IMR-90 (cell line): ENCODE measurements at regions not wholly inside any gene's neighbourhood (a gene's known extent, or its start where the extent isn't known, plus 50 kb on each side); places are given as distances from the start of the nearest gene placed in this dataset.

Experiments
- ATAC-seq: fragments of 200-7000 bp; cut with Tn5 transposase; 2 replicates; pipeline ENCODE4 v1.9.1; 2020; ENCODE audit warnings: low read depth, mild to moderate bottlenecking, moderate library complexity
- BruUV-seq: library from RNA; stranded (reverse); fragments of 400-500 nt; replicated peaks from 2 replicates; lab custom pipeline; 2021; lab: Mats Ljungman, UMichigan
- CTCF ChIA-PET: fragments of 300-600 bp; formaldehyde crosslinking; extraction: SDS; loops from one replicate; lab custom pipeline; 2021; ENCODE audit warnings: antibody characterized with exemption; lab: Yijun Ruan, JAX
- POLR2A ChIA-PET: fragments of 300-600 bp; sonication (Branson Sonifier 250); formaldehyde crosslinking; loops from one replicate; lab custom pipeline; 2022; ENCODE audit warnings: antibody characterized with exemption; ENCODE audit not compliant: unreplicated experiment; lab: Charles Lee
- DNase-seq: peaks from one replicate; pipeline ENCODE4 v3.0.0; 2013
- H2AFZ ChIP-seq: replicated peaks from 2 replicates; pipeline ENCODE3; 2013; ENCODE audit warnings: low read length, mild to moderate bottlenecking; ENCODE audit not compliant: poor library complexity
- H2AK5ac ChIP-seq: 2 replicates; pipeline ENCODE4 v1.6.1; 2013; ENCODE audit warnings: low read depth, low read length, inconsistent platforms
- H2AK9ac ChIP-seq: replicated peaks from 2 replicates; pipeline ENCODE3; 2013; ENCODE audit warnings: mild to moderate bottlenecking, low read depth, low read length, moderate library complexity; ENCODE audit not compliant: poor library complexity
- H2BK120ac ChIP-seq: 2 replicates; pipeline ENCODE4 v1.6.1; 2013; ENCODE audit warnings: low read depth, low read length, inconsistent platforms
- H2BK15ac ChIP-seq: 3 replicates; pipeline ENCODE4 v1.6.1; 2013; ENCODE audit warnings: low read depth, low read length, inconsistent platforms
- H2BK20ac ChIP-seq: 2 replicates; pipeline ENCODE4 v1.6.1; 2013; ENCODE audit warnings: low read depth, mild to moderate bottlenecking, inconsistent platforms, low read length, moderate library complexity
- H2BK5ac ChIP-seq: 2 replicates; pipeline ENCODE4 v1.6.1; 2013; ENCODE audit warnings: mild to moderate bottlenecking, low read depth, low read length, inconsistent platforms; ENCODE audit not compliant: poor library complexity, severe bottlenecking
- H3K14ac ChIP-seq: replicated peaks from 2 replicates; pipeline ENCODE4 v1.6.1; 2013; ENCODE audit warnings: low read depth, low read length, inconsistent platforms
- H3K18ac ChIP-seq: 2 replicates; pipeline ENCODE4 v1.6.1; 2013; ENCODE audit warnings: low read depth, low read length, control low read depth
- H3K23ac ChIP-seq: 2 replicates; pipeline ENCODE4 v1.6.1; 2013; ENCODE audit warnings: low read depth, low read length, inconsistent platforms
- H3K27ac ChIP-seq: 2 replicates; pipeline ENCODE4 v1.5.1; 2013; ENCODE audit warnings: mild to moderate bottlenecking, control low read depth, low read length; ENCODE audit not compliant: insufficient read depth
- H3K27me3 ChIP-seq: 2 replicates; pipeline ENCODE4 v1.6.1; 2013; ENCODE audit warnings: low read length; ENCODE audit not compliant: control insufficient read depth, insufficient read depth
- H3K36me3 ChIP-seq: 2 replicates; pipeline ENCODE4 v1.6.1; 2013; ENCODE audit warnings: low read length, mixed read lengths; ENCODE audit not compliant: control insufficient read depth, insufficient read depth
- H3K4ac ChIP-seq: 2 replicates; pipeline ENCODE4 v1.6.1; 2013; ENCODE audit warnings: low read depth, low read length, inconsistent platforms
- H3K4me1 ChIP-seq: 2 replicates; pipeline ENCODE4 v1.6.1; 2013; ENCODE audit warnings: low read length, mixed read lengths; ENCODE audit not compliant: control insufficient read depth, insufficient read depth
- H3K4me2 ChIP-seq: 2 replicates; pipeline ENCODE4 v1.6.1; 2013; ENCODE audit warnings: low read depth, mild to moderate bottlenecking, control low read depth, low read length, moderate library complexity
- H3K4me3 ChIP-seq: 2 replicates; pipeline ENCODE4 v1.5.1; 2013; ENCODE audit warnings: low read depth, mild to moderate bottlenecking, control low read depth, low read length, moderate library complexity; ENCODE audit not compliant: insufficient read depth
- H3K56ac ChIP-seq: 2 replicates; pipeline ENCODE4 v1.6.1; 2013; ENCODE audit warnings: low read length, inconsistent platforms; ENCODE audit not compliant: insufficient read depth; ENCODE audit errors: extremely low read depth
- H3K79me1 ChIP-seq, 2 experiments: 2 replicates each; pipeline ENCODE4 v1.6.1; 2013; ENCODE audit warnings: low read length in 2 of 2, inconsistent platforms in 1 of 2, low read depth in 1 of 2
- H3K9ac ChIP-seq: 2 replicates; pipeline ENCODE4 v1.6.1; 2013; ENCODE audit warnings: low read depth, low read length, control low read depth
- H3K9me1 ChIP-seq: 2 replicates; pipeline ENCODE4 v1.6.1; 2013; ENCODE audit warnings: low read length, inconsistent platforms; ENCODE audit not compliant: insufficient read depth
- H3K9me3 ChIP-seq: 2 replicates; pipeline ENCODE4 v1.6.1; 2013; ENCODE audit warnings: low read length; ENCODE audit not compliant: control insufficient read depth, insufficient read depth
- H4K20me1 ChIP-seq: 2 replicates; pipeline ENCODE4 v1.6.1; 2013; ENCODE audit warnings: low read length, inconsistent platforms; ENCODE audit not compliant: insufficient read depth
- H4K5ac ChIP-seq: 2 replicates; pipeline ENCODE4 v1.6.1; 2013; ENCODE audit warnings: mild to moderate bottlenecking, low read depth, low read length, control low read depth
- H4K8ac ChIP-seq, 2 experiments: 2 replicates each; pipeline ENCODE4 v1.6.1; 2013; ENCODE audit warnings: low read depth in 2 of 2, low read length in 2 of 2, control low read depth in 1 of 2, inconsistent platforms in 1 of 2
- H4K91ac ChIP-seq: 2 replicates; pipeline ENCODE4 v1.6.1; 2013; ENCODE audit warnings: low read depth, low read length, inconsistent platforms; ENCODE audit not compliant: insufficient read depth
- CEBPB ChIP-seq: IDR thresholded peaks from 2 replicates; pipeline ENCODE4 v1.6.1; 2012; ENCODE audit warnings: low read depth, low read length, improper control_type of control experiment
- NFE2L2 ChIP-seq: fragments of 150-350 bp; IDR thresholded peaks from 2 replicates; pipeline ENCODE4 v1.6.1; 2016; ENCODE audit warnings: low read depth, mild to moderate bottlenecking, low read length
- WGBS, 2 experiments: methylation state at CpG; one replicate each; pipeline versions ENCODE4 v1.1.5 to v1.1.7; 2013; ENCODE audit warnings: missing lambda C conversion rate in 2 of 2; ENCODE audit not compliant: insufficient read length in 1 of 2; ENCODE audit errors: extremely low coverage in 2 of 2; 5-methylcytosine and 5-hydroxymethylcytosine counted together
- dilution Hi-C: fragments of 300-500 bp; cut with HindIII; formaldehyde crosslinking; loops from one replicate; pipeline ENCODE4 v1.14.3; 2018; ENCODE audit warnings: low sequenced_read_pairs; ENCODE audit not compliant: unreplicated experiment
- in situ Hi-C: fragments of 300-500 bp; cut with MboI; formaldehyde crosslinking; loops from 3 replicates; pipeline ENCODE4 v1.14.3; 2019; ENCODE audit warnings: low sequenced_read_pairs, inconsistent platforms, mixed read lengths
- intact Hi-C: fragments of 100-400 bp; cut with micrococcal nuclease; formaldehyde crosslinking; loops from 2 replicates; pipeline ENCODE4 v1.10.0; 2022

GRCh38 chr7:13633857-13634256 lies 355.6 kb downstream of the ETV1 start:
- ATAC-seq (no peak), DNase-seq (peak; percentile 60)
- no TSS peak for BruUV-seq
- Histone ChIP-seq H2AFZ (no peak overlapping the region), H2AK5ac (no peak overlapping the region), H2BK15ac (no peak overlapping the region), H3K9ac (no peak overlapping the region), H3K36me3 (no peaks in the 10 kb centered on the region), H3K4me1 (no peaks in the 10 kb centered on the region), H3K27ac (no peak overlapping the region), H4K91ac (no peak overlapping the region), H2BK20ac (no peak overlapping the region), H3K4ac (no peak overlapping the region), H2BK120ac (no peak overlapping the region), H3K56ac (no peak overlapping the region), H4K20me1 (no peaks in the 10 kb centered on the region), H3K9me1 (no peaks in the 10 kb centered on the region), H3K14ac (no peak overlapping the region), H3K4me2 (no peak overlapping the region), H3K18ac (no peak overlapping the region), H2BK5ac (no peak overlapping the region), H3K23ac (no peak overlapping the region), H4K5ac (no peak overlapping the region), H4K8ac (no peak overlapping the region), H3K27me3 (no peaks in the 10 kb centered on the region), H3K79me1 (no peaks in the 10 kb centered on the region), H2AK9ac (no peak overlapping the region), H3K9me3 (no peaks in the 10 kb centered on the region), H3K4me3 (no peak overlapping the region)
- ChIA-PET POLR2A (no interaction called here), CTCF (no interaction called here)
- dilution Hi-C loops (no loop called here), intact Hi-C loops (no loop called here), in situ Hi-C loops (no loop called here)
- no CpG with 5 or more reads among the region's 3 CpGs for WGBS, 2 experiments
- TF ChIP-seq NFE2L2: no peak
- peak; percentile 58; the same call in 1 of the 2 replicates for TF ChIP-seq CEBPB
